DOHH2 (cell line): ENCODE measurements at regions not wholly inside any gene's neighbourhood (a gene's known extent, or its start where the extent isn't known, plus 50 kb on each side); places are given as distances from the start of the nearest gene placed in this dataset.

ENCODE experiments used
- H3F3A ChIP-seq: fragments of 200-600 bp; sonication (generic), shearing (Covaris generic); 2 replicates; pipeline ENCODE4 v1.6.0; 2016; ENCODE audit warnings: antibody characterized with exemption, mild to moderate bottlenecking; ENCODE audit not compliant: control insufficient read depth, insufficient read depth
- H3K27ac ChIP-seq: fragments of 200-600 bp; sonication (generic); 2 replicates; pipeline ENCODE4 v1.5.1; 2014; ENCODE audit warnings: low read depth, mild to moderate bottlenecking, low read length, moderate library complexity
- H3K27me3 ChIP-seq: fragments of 200-600 bp; sonication (generic); 2 replicates; pipeline ENCODE4 v1.6.1; 2014; ENCODE audit warnings: mild to moderate bottlenecking, low read length, mixed read lengths; ENCODE audit not compliant: control insufficient read depth
- H3K36me3 ChIP-seq: fragments of 200-600 bp; sonication (generic); 2 replicates; pipeline ENCODE4 v1.6.1; 2014; ENCODE audit warnings: mild to moderate bottlenecking, low read length, moderate library complexity, mixed read lengths; ENCODE audit not compliant: control insufficient read depth
- H3K4me1 ChIP-seq: fragments of 200-600 bp; sonication (generic); 2 replicates; pipeline ENCODE4 v1.6.1; 2014; ENCODE audit warnings: mild to moderate bottlenecking, low read length, mixed read lengths; ENCODE audit not compliant: control insufficient read depth
- H3K4me2 ChIP-seq: fragments of 200-600 bp; sonication (generic); 2 replicates; pipeline ENCODE4 v1.6.0; 2014; ENCODE audit warnings: mild to moderate bottlenecking, low read length, moderate library complexity
- H3K4me3 ChIP-seq: fragments of 200-600 bp; sonication (generic); 2 replicates; pipeline ENCODE4 v1.5.1; 2014; ENCODE audit warnings: mild to moderate bottlenecking, low read length, mixed read lengths
- H3K79me2 ChIP-seq: fragments of 200-600 bp; sonication (generic); 2 replicates; pipeline ENCODE4 v1.6.1; 2014; ENCODE audit warnings: mild to moderate bottlenecking, low read length, mixed read lengths; ENCODE audit not compliant: control insufficient read depth
- H3K9me2 ChIP-seq: fragments of 200-600 bp; sonication (generic); replicated peaks from 2 replicates; pipeline ENCODE4 v1.6.1; 2014; ENCODE audit warnings: mild to moderate bottlenecking, low read length, mixed read lengths; ENCODE audit not compliant: control insufficient read depth
- H3K9me3 ChIP-seq: fragments of 200-600 bp; sonication (generic); 2 replicates; pipeline ENCODE4 v1.6.1; 2014; ENCODE audit warnings: antibody characterized with exemption, low read length, mixed read lengths; ENCODE audit not compliant: control insufficient read depth, insufficient read depth
- H4K20me1 ChIP-seq: fragments of 200-600 bp; sonication (generic); 2 replicates; pipeline ENCODE4 v1.6.0; 2014; ENCODE audit warnings: low read depth, mild to moderate bottlenecking, antibody characterized with exemption, low read length, moderate library complexity; ENCODE audit not compliant: control insufficient read depth, insufficient read depth
- EZH2phosphoT487 ChIP-seq: fragments of 200-600 bp; sonication (generic); IDR thresholded peaks from 2 replicates; pipeline ENCODE4 v1.6.1; 2017; ENCODE audit warnings: borderline replicate concordance, mild to moderate bottlenecking, antibody characterized with exemption, low read length, moderate library complexity, mixed read lengths
- TF ChIP-seq, protein P1 (sequence below): fragments of 200-600 bp; sonication (generic); IDR thresholded peaks from one replicate; pipeline ENCODE4 v1.5.1; 2014; ENCODE audit warnings: antibody characterized with exemption, mild to moderate bottlenecking, low read depth, low read length; ENCODE audit not compliant: poor library complexity, severe bottlenecking

DNA sequence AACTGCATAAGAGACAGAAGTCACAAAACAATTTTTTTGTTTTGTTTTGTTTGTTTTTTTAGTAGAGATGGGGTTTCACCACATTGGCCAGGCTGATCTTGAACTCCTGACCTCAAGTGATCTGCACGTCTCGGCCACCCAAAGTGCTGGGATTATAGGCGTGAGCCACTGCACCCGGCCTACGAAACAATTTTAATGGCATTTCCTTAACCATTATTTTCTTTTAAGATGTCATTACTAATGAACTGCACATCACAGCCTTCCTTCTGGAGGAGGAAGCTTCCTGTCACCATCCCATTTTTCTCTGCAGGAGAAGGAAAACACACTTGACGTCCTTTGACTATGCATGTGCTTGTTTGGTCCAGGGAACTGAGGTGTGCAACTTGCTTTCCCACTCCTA, 125.3 kb upstream of the AKIRIN2 start:
- no peaks in the 10 kb centered on the region for H3K27me3 ChIP-seq
- H3F3A ChIP-seq, result peaks cover 37% of the 10 kb centered on the region
- peak overlapping the region; percentile 66; the same call in 1 of the 2 replicates for H3K4me2 ChIP-seq
- H3K36me3 ChIP-seq, result peaks cover 17% of the 10 kb centered on the region
- H3K9me2 ChIP-seq, result no peaks in the 10 kb centered on the region
- no peak overlapping the region for H3K27ac ChIP-seq
- TF ChIP-seq, protein P1, sequence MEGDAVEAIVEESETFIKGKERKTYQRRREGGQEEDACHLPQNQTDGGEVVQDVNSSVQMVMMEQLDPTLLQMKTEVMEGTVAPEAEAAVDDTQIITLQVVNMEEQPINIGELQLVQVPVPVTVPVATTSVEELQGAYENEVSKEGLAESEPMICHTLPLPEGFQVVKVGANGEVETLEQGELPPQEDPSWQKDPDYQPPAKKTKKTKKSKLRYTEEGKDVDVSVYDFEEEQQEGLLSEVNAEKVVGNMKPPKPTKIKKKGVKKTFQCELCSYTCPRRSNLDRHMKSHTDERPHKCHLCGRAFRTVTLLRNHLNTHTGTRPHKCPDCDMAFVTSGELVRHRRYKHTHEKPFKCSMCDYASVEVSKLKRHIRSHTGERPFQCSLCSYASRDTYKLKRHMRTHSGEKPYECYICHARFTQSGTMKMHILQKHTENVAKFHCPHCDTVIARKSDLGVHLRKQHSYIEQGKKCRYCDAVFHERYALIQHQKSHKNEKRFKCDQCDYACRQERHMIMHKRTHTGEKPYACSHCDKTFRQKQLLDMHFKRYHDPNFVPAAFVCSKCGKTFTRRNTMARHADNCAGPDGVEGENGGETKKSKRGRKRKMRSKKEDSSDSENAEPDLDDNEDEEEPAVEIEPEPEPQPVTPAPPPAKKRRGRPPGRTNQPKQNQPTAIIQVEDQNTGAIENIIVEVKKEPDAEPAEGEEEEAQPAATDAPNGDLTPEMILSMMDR, result no peak
- TF ChIP-seq EZH2phosphoT487, result no peak
- no peaks in the 10 kb centered on the region for H3K9me3 ChIP-seq
- no peaks in the 10 kb centered on the region for H4K20me1 ChIP-seq
- 0 out of 2 replicates have a peak overlapping the region, but pooled peaks have one; percentile 25 for H3K4me3 ChIP-seq
- H3K79me2 ChIP-seq, result peaks cover 24% of the 10 kb centered on the region
- peaks cover 80% of the 10 kb centered on the region for H3K4me1 ChIP-seq

DNA sequence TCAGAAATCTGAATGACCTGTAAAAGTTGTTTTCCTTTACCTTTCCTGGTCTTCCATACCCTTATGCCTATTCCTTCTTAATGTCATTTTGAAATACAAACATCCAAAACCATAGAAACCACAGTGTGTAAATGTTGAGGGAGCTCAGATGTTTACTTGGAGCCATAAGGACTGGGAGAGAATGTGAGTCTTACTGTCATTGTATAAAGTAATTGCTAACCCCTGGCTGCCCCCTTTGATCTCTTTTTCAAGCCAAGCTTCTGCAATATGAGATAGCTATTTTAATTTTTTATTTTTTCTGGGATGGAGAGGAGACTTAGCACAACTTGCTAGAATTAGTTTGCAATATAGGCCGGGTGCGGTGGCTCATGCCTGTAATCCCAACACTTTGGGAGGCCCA, 124.4 kb upstream of the AKIRIN2 start:
- Histone ChIP-seq H3K79me2 (peaks cover 21% of the 10 kb centered on the region), H4K20me1 (no peaks in the 10 kb centered on the region), H3K4me3 (peak overlapping the region; percentile 49), H3K4me2 (peak overlapping the region; percentile 65), H3K9me3 (no peaks in the 10 kb centered on the region), H3F3A (peaks cover 39% of the 10 kb centered on the region), H3K27me3 (no peaks in the 10 kb centered on the region), H3K36me3 (peaks cover 17% of the 10 kb centered on the region), H3K27ac (peak overlapping the region; percentile 61), H3K4me1 (peaks cover 72% of the 10 kb centered on the region), H3K9me2 (no peaks in the 10 kb centered on the region)
- TF ChIP-seq EZH2phosphoT487, result no peak
- TF ChIP-seq, protein P1, result no peak

- Histone ChIP-seq H4K20me1 (no peaks in the 10 kb centered on the region), H3K36me3 (peaks cover 17% of the 10 kb centered on the region), H3K9me2 (no peaks in the 10 kb centered on the region), H3K9me3 (no peaks in the 10 kb centered on the region), H3K27me3 (no peaks in the 10 kb centered on the region), H3K79me2 (peaks cover 21% of the 10 kb centered on the region), H3K4me1 (peaks cover 66% of the 10 kb centered on the region), H3F3A (peaks cover 33% of the 10 kb centered on the region), H3K4me2 (peak overlapping the region; percentile 65), H3K27ac (peak overlapping the region; percentile 61), H3K4me3 (peak overlapping the region; percentile 49)
- TF ChIP-seq, protein P1, result no peak
- no peak for TF ChIP-seq EZH2phosphoT487
Measured at GRCh38 chr6:87825821-87826221, 123.8 kb upstream of the AKIRIN2 start.
